ENCODE measurements at regions not wholly inside any gene's neighbourhood (a gene's known extent, or its start where the extent isn't known, plus 50 kb on each side); places are given as distances from the start of the nearest gene placed in this dataset.
"Not testable (repeated sequence)": the region's sequence is repeated elsewhere in the genome, so short reads cannot be mapped to it uniquely, and the experiment has no call there.

DNA sequence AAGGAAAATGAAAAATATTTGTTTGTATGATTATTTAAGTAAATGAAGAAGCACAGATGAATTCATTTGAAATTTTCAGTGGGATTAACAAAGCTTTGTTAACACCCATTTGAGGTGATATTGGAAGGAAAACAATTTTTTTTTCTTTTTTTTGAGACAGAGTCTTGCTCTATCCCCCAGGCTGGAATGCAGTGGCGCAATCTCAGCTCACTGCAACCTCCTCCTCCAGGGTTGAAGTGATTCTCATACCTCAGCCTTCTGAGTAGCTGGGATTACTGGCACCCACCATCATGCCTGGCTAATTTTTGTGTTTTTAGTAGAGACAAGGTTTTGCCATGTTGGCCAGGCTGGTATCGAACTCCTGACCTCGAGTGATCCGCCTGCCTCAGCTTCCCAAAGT lies 211.6 kb downstream of the AKAP7 start:
- not testable (repeated sequence) for H3K79me2 ChIP-seq (replicated peaks; ENCODE audit: insufficient read depth); H3K36me3 Mint-ChIP-seq (ENCODE audit: low read depth); H3K4me2 ChIP-seq; H2AFZ ChIP-seq; DNase-seq (ENCODE audit: low spot score); H3K36me3 ChIP-seq (ENCODE audit: insufficient read depth); H3K27me3 ChIP-seq (ENCODE audit: insufficient read depth); H3K9me2 ChIP-seq (ENCODE audit: insufficient read depth); H3K27me3 Mint-ChIP-seq (ENCODE audit: insufficient read depth, low read depth, poor library complexity); H3F3A ChIP-seq (replicated peaks; ENCODE audit: low read depth); H4K20me1 ChIP-seq (replicated peaks; ENCODE audit: insufficient read depth); H3K4me3 Mint-ChIP-seq; H3K9me3 Mint-ChIP-seq; H3K27ac Mint-ChIP-seq; H3K4me3 ChIP-seq; H3K27ac ChIP-seq (ENCODE audit: low read depth); ATAC-seq
- peaks cover 12% of the 10 kb centered on the region for H3K4me1 Mint-ChIP-seq
- H3K4me1 ChIP-seq (ENCODE audit: insufficient read depth) = peaks cover 36% of the 10 kb centered on the region

DNA sequence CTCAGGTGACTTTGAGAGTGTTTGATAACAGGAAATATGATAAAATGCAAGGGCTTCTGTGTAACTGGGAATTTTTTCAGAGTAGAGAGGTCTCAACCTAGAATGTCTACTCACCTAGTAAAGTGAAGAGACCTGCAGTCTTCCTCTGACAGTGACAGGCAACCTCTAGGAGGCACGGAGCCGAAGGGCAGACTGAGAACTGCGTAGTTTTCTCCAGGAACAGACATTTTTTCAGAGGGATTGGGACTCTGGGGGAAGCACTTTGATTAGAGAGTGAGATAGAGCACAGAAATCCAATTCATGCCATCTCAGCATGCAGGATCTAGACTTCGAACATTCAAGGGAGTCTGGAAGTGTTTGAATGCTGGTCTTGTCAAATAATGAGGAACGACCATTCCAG lies 213.3 kb downstream of the AKAP7 start:
- no peak overlapping the region for H3K27ac Mint-ChIP-seq
- 0 out of 2 replicates have a peak overlapping the region, but pooled peaks have one; percentile 19 for H2AFZ ChIP-seq

DNA sequence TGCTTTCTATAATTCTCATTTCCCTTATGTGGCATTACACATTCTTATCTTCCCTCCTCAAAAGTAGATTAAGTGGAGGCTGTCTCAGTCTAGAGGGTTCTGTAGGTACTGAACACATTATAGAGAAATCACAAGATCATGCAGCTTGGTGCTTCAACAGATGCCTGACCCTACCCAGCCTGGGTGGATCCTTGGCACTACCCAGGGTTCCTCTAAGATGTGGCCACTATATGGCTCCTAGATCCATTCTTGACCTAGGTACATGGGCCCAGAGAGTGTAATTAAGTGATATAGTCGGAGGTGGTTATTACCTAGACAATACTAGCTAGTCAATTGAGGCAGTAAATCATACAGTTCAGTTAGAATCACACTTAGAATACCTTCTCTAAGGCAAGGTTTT lies 213.9 kb downstream of the AKAP7 start:
- no peak for DNase-seq (ENCODE audit: low spot score)
- H3K9me3 Mint-ChIP-seq = peaks cover 3% of the 10 kb centered on the region; the same call in 1 of the 3 replicates
- peak; percentile 23; the same call in 2 of the 3 replicates for ATAC-seq
- Histone ChIP-seq H3K36me3 (ENCODE audit: insufficient read depth) (no peaks in the 10 kb centered on the region), H2AFZ (no peak overlapping the region), H3F3A (replicated peaks; ENCODE audit: low read depth) (no peaks in the 10 kb centered on the region), H3K4me1 (ENCODE audit: insufficient read depth) (peaks cover 27% of the 10 kb centered on the region), H3K79me2 (replicated peaks; ENCODE audit: insufficient read depth) (no peaks in the 10 kb centered on the region), H3K27ac (ENCODE audit: low read depth) (no peak overlapping the region), H3K9me2 (ENCODE audit: insufficient read depth) (peaks cover 5% of the 10 kb centered on the region; the same call in 1 of the 2 replicates), H3K27me3 (ENCODE audit: insufficient read depth) (no peaks in the 10 kb centered on the region), H3K4me2 (no peak overlapping the region), H3K4me3 (no peak overlapping the region), H4K20me1 (replicated peaks; ENCODE audit: insufficient read depth) (no peaks in the 10 kb centered on the region)
- no peaks in the 10 kb centered on the region for H3K36me3 Mint-ChIP-seq (ENCODE audit: low read depth)
- TF ChIP-seq NANOG (IDR thresholded peaks at IDR 0.05; ENCODE audit: borderline replicate concordance) = no peak
- TF ChIP-seq, protein P1, sequence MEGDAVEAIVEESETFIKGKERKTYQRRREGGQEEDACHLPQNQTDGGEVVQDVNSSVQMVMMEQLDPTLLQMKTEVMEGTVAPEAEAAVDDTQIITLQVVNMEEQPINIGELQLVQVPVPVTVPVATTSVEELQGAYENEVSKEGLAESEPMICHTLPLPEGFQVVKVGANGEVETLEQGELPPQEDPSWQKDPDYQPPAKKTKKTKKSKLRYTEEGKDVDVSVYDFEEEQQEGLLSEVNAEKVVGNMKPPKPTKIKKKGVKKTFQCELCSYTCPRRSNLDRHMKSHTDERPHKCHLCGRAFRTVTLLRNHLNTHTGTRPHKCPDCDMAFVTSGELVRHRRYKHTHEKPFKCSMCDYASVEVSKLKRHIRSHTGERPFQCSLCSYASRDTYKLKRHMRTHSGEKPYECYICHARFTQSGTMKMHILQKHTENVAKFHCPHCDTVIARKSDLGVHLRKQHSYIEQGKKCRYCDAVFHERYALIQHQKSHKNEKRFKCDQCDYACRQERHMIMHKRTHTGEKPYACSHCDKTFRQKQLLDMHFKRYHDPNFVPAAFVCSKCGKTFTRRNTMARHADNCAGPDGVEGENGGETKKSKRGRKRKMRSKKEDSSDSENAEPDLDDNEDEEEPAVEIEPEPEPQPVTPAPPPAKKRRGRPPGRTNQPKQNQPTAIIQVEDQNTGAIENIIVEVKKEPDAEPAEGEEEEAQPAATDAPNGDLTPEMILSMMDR (conservative IDR thresholded peaks at IDR 0.05; ENCODE audit: low read depth in 2 of 2) = no peak
- no peak for TF ChIP-seq ZNF331 (CRISPR knock-in tag; IDR thresholded peaks at IDR 0.05; ENCODE audit: low read depth)
- TF ChIP-seq EZH2 (IDR thresholded peaks at IDR 0.05; ENCODE audit: low read depth, unreplicated experiment) = no peak
- no peak for TF ChIP-seq ZNF114 (CRISPR knock-in tag; IDR thresholded peaks at IDR 0.05)
- no peak for TF ChIP-seq EZH2phosphoT487 (IDR thresholded peaks at IDR 0.05; ENCODE audit: unreplicated experiment)
- no peak for TF ChIP-seq STAT1 (IDR thresholded peaks at IDR 0.05; ENCODE audit: unreplicated experiment)
- H3K27me3 Mint-ChIP-seq (ENCODE audit: insufficient read depth, low read depth, poor library complexity) = no peaks in the 10 kb centered on the region
- H3K4me1 Mint-ChIP-seq = peaks cover 14% of the 10 kb centered on the region
- H3K27ac Mint-ChIP-seq = no peak overlapping the region
- H3K4me3 Mint-ChIP-seq = no peak overlapping the region

More for the DNA sequence above, 213.3 kb downstream of the AKAP7 start:
- H3K27ac ChIP-seq (ENCODE audit: low read depth) = no peak overlapping the region
- H3K36me3 ChIP-seq (ENCODE audit: insufficient read depth) = no peaks in the 10 kb centered on the region
- Mint-ChIP-seq H3K4me1 (peaks cover 14% of the 10 kb centered on the region), H3K9me3 (peaks cover 3% of the 10 kb centered on the region; the same call in 1 of the 3 replicates), H3K4me3 (no peak overlapping the region), H3K27me3 (ENCODE audit: insufficient read depth, low read depth, poor library complexity) (no peaks in the 10 kb centered on the region), H3K36me3 (ENCODE audit: low read depth) (no peaks in the 10 kb centered on the region)
- H4K20me1 ChIP-seq (replicated peaks; ENCODE audit: insufficient read depth) = no peaks in the 10 kb centered on the region
- no peak overlapping the region for H3K4me3 ChIP-seq
- TF ChIP-seq EZH2phosphoT487 (IDR thresholded peaks at IDR 0.05; ENCODE audit: unreplicated experiment) (no peak), CREB1 (CRISPR knock-in tag; IDR thresholded peaks at IDR 0.05; ENCODE audit: low read depth) (no peak)
- H3K4me1 ChIP-seq (ENCODE audit: insufficient read depth) = peaks cover 30% of the 10 kb centered on the region
- DNase-seq (ENCODE audit: low spot score) (no peak), ATAC-seq (peak; percentile 24)
- H3K9me2 ChIP-seq (ENCODE audit: insufficient read depth) = peaks cover 5% of the 10 kb centered on the region; the same call in 1 of the 2 replicates
- H3K79me2 ChIP-seq (replicated peaks; ENCODE audit: insufficient read depth) = no peaks in the 10 kb centered on the region
- H3F3A ChIP-seq (replicated peaks; ENCODE audit: low read depth) = no peaks in the 10 kb centered on the region
- no peaks in the 10 kb centered on the region for H3K27me3 ChIP-seq (ENCODE audit: insufficient read depth)
- H3K4me2 ChIP-seq = no peak overlapping the region

Measured in GM23338 (cell line).